CD4-positive, alpha-beta T cell (primary cell): ENCODE measurements at regions not wholly inside any gene's neighbourhood (a gene's known extent, or its start where the extent isn't known, plus 50 kb on each side); places are given as distances from the start of the nearest gene placed in this dataset.

Experiments used
- ATAC-seq: fragments of 200-7000 bp; cut with Tn5 transposase; one replicate; pipeline ENCODE4 v1.10.0; 2022; ENCODE audit warnings: mild to moderate bottlenecking; ENCODE audit not compliant: poor library complexity
- CTCF ChIA-PET: fragments of 350-600 bp; sonication (Branson Sonifier 250); formaldehyde crosslinking; loops from one replicate; lab custom pipeline; 2021; ENCODE audit warnings: antibody characterized with exemption, inconsistent platforms; lab: Charles Lee
- POLR2A ChIA-PET: fragments of 350-600 bp; sonication (Branson Sonifier 250); formaldehyde crosslinking; loops from one replicate; lab custom pipeline; 2021; ENCODE audit warnings: antibody characterized with exemption, inconsistent platforms; lab: Charles Lee
- DNase-seq, 14 experiments: peaks; one replicate each; pipeline ENCODE4 v3.0.0-alpha.2; 2013 to 2020; ENCODE audit warnings: mixed read lengths in 2 of 14
- H3K27ac ChIP-seq, 2 donors: one replicate each; pipeline versions ENCODE4 v1.5.1 to v1.7.0; 2013; ENCODE audit warnings: low read length in 2 of 2, low read depth in 1 of 2, mild to moderate bottlenecking in 1 of 2
- H3K27me3 ChIP-seq, 2 experiments: 1 replicate in 1 of 2; 2 replicates in 1 of 2; pipeline versions ENCODE4 v1.6.1 to v1.7.0; 2013; ENCODE audit warnings: low read length in 2 of 2, control low read depth in 1 of 2, mild to moderate bottlenecking in 1 of 2, moderate library complexity in 1 of 2; ENCODE audit not compliant: insufficient read depth in 2 of 2, control insufficient read depth in 1 of 2
- H3K36me3 ChIP-seq: one replicate; pipeline ENCODE4 v1.6.1; 2013; ENCODE audit warnings: low read length, control low read depth; ENCODE audit not compliant: insufficient read depth
- H3K4me1 ChIP-seq: one replicate; pipeline ENCODE4 v1.6.1; 2013; ENCODE audit warnings: low read length, control low read depth; ENCODE audit not compliant: insufficient read depth
- H3K4me3 ChIP-seq: one replicate; pipeline ENCODE4 v1.5.1; 2013; ENCODE audit warnings: mild to moderate bottlenecking, low read length, moderate library complexity
- H3K9me3 ChIP-seq, 2 experiments: 1 replicate in 1 of 2; 2 replicates in 1 of 2; pipeline versions ENCODE4 v1.6.1 to v1.7.0; 2013; ENCODE audit warnings: low read length in 2 of 2, mild to moderate bottlenecking in 2 of 2, control low read depth in 1 of 2, moderate library complexity in 1 of 2; ENCODE audit not compliant: control insufficient read depth in 1 of 2, insufficient read depth in 1 of 2
- H3K27ac Mint-ChIP-seq: one replicate; pipeline ENCODE4 v1.8.0; 2020; ENCODE audit warnings: mixed read lengths
- H3K27me3 Mint-ChIP-seq: one replicate; pipeline ENCODE4 v1.8.0; 2021; ENCODE audit warnings: mixed read lengths
- H3K36me3 Mint-ChIP-seq: one replicate; pipeline ENCODE4 v1.8.0; 2021; ENCODE audit warnings: low read depth, mixed read lengths
- H3K4me1 Mint-ChIP-seq: one replicate; pipeline ENCODE4 v1.8.0; 2021; ENCODE audit warnings: low read depth, mixed read lengths
- H3K4me3 Mint-ChIP-seq: one replicate; pipeline ENCODE4 v1.8.0; 2020; ENCODE audit warnings: mild to moderate bottlenecking, mixed read lengths
- H3K9me3 Mint-ChIP-seq: one replicate; pipeline ENCODE4 v1.8.0; 2020; ENCODE audit warnings: mixed read lengths
- CTCF ChIP-seq: fragments of 200-600 bp; IDR thresholded peaks from one replicate; pipeline ENCODE4 v1.8.0; 2022; ENCODE audit warnings: antibody characterized with exemption, mild to moderate bottlenecking
- intact Hi-C, 2 experiments: fragments of 100-400 bp; cut with DNase I in 1 of 2; cut with micrococcal nuclease in 1 of 2; formaldehyde crosslinking; loops; one replicate each; pipeline versions ENCODE4 v1.15.1 to v1.9.0; 2023 to 2025; cut with DNase I, micrococcal nuclease

GRCh38 chr12:112559784-112560183 lies 141.0 kb downstream of the PTPN11 start:
- no peaks in the 10 kb centered on the region for H3K4me1 ChIP-seq
- TF ChIP-seq CTCF, result no peak
- Mint-ChIP-seq H3K9me3 (no peaks in the 10 kb centered on the region), H3K27ac (no peak overlapping the region), H3K36me3 (no peaks in the 10 kb centered on the region), H3K4me1 (no peaks in the 10 kb centered on the region), H3K27me3 (peaks cover 22% of the 10 kb centered on the region), H3K4me3 (no peak overlapping the region)
- no peaks in the 10 kb centered on the region for H3K27me3 ChIP-seq
- DNase-seq, result peak in 1 of 14 experiments; percentile 2
- no peaks in the 10 kb centered on the region for H3K36me3 ChIP-seq
- CTCF ChIA-PET, result no interaction called here
- H3K4me3 ChIP-seq, result no peak overlapping the region
- intact Hi-C loops, result no loop called here
- ATAC-seq, result no peak
- H3K27ac ChIP-seq, result no peak overlapping the region
- POLR2A ChIA-PET, result no interaction called here
- no peaks in the 10 kb centered on the region for H3K9me3 ChIP-seq

- no peaks in the 10 kb centered on the region for H3K4me1 ChIP-seq
- Mint-ChIP-seq H3K27me3 (peaks cover 16% of the 10 kb centered on the region), H3K4me1 (no peaks in the 10 kb centered on the region), H3K27ac (no peak overlapping the region), H3K36me3 (no peaks in the 10 kb centered on the region), H3K9me3 (no peaks in the 10 kb centered on the region), H3K4me3 (no peak overlapping the region)
- ATAC-seq (no peak), DNase-seq (no peak)
- H3K27ac ChIP-seq, result no peak overlapping the region
- intact Hi-C loops, result no loop called here
- H3K36me3 ChIP-seq, result no peaks in the 10 kb centered on the region
- no peak overlapping the region for H3K4me3 ChIP-seq
- ChIA-PET POLR2A (no interaction called here), CTCF (no interaction called here)
- H3K9me3 ChIP-seq, result peaks cover 0 to 3% of the 10 kb centered on the region in 2 experiments
- H3K27me3 ChIP-seq, result no peaks in the 10 kb centered on the region
- no peak for TF ChIP-seq CTCF
Observed at GRCh38 chr12:112564160-112564784, 145.5 kb downstream of the PTPN11 start.

GRCh38 chr12:112568641-112569040 lies 149.9 kb downstream of the PTPN11 start:
- Mint-ChIP-seq H3K4me1 (no peaks in the 10 kb centered on the region), H3K27me3 (peaks cover 42% of the 10 kb centered on the region), H3K9me3 (no peaks in the 10 kb centered on the region), H3K36me3 (no peaks in the 10 kb centered on the region), H3K27ac (no peak overlapping the region), H3K4me3 (no peak overlapping the region)
- Histone ChIP-seq H3K27ac (no peak overlapping the region), H3K27me3 (peaks cover 9 to 19% of the 10 kb centered on the region in 2 experiments), H3K9me3 (peaks cover 0 to 3% of the 10 kb centered on the region in 2 experiments), H3K36me3 (no peaks in the 10 kb centered on the region), H3K4me3 (no peak overlapping the region), H3K4me1 (no peaks in the 10 kb centered on the region)
- DNase-seq (no peak), ATAC-seq (no peak)
- ChIA-PET CTCF (no interaction called here), POLR2A (no interaction called here)
- intact Hi-C loops, result no loop called here
- TF ChIP-seq CTCF, result no peak
